Glutamatergic neuron (in vitro differentiated cells): ENCODE measurements at regions not wholly inside any gene's neighbourhood (a gene's known extent, or its start where the extent isn't known, plus 50 kb on each side); places are given as distances from the start of the nearest gene placed in this dataset.

Experiments
- DNase-seq: peaks from one replicate; pipeline ENCODE4 v3.0.0; 2022
- H3K27ac Mint-ChIP-seq: one replicate; pipeline ENCODE4 v1.8.0; 2020; ENCODE audit warnings: mild to moderate bottlenecking, mixed read lengths, inconsistent platforms; ENCODE audit not compliant: unreplicated experiment
- H3K27me3 Mint-ChIP-seq: one replicate; pipeline ENCODE4 v1.8.0; 2020; ENCODE audit warnings: mild to moderate bottlenecking, moderate library complexity, mixed read lengths, inconsistent platforms; ENCODE audit not compliant: unreplicated experiment
- H3K36me3 Mint-ChIP-seq: one replicate; pipeline ENCODE4 v1.8.0; 2020; ENCODE audit warnings: mild to moderate bottlenecking, mixed read lengths, inconsistent platforms; ENCODE audit not compliant: unreplicated experiment
- H3K4me1 Mint-ChIP-seq: one replicate; pipeline ENCODE4 v1.8.0; 2020; ENCODE audit warnings: mild to moderate bottlenecking, low read depth, mixed read lengths, inconsistent platforms; ENCODE audit not compliant: unreplicated experiment
- H3K4me3 Mint-ChIP-seq: one replicate; pipeline ENCODE4 v1.8.0; 2020; ENCODE audit warnings: mild to moderate bottlenecking, mixed read lengths, inconsistent platforms; ENCODE audit not compliant: unreplicated experiment
- H3K9me3 Mint-ChIP-seq: one replicate; pipeline ENCODE4 v1.8.0; 2020; ENCODE audit warnings: mild to moderate bottlenecking, moderate library complexity, mixed read lengths, inconsistent platforms; ENCODE audit not compliant: unreplicated experiment
- TF ChIP-seq, protein P1 (sequence below): fragments of 200-600 bp; sonication (generic); IDR thresholded peaks from one replicate; pipeline ENCODE4 v1.5.0; 2021; ENCODE audit not compliant: partially characterized antibody, unreplicated experiment

DNA sequence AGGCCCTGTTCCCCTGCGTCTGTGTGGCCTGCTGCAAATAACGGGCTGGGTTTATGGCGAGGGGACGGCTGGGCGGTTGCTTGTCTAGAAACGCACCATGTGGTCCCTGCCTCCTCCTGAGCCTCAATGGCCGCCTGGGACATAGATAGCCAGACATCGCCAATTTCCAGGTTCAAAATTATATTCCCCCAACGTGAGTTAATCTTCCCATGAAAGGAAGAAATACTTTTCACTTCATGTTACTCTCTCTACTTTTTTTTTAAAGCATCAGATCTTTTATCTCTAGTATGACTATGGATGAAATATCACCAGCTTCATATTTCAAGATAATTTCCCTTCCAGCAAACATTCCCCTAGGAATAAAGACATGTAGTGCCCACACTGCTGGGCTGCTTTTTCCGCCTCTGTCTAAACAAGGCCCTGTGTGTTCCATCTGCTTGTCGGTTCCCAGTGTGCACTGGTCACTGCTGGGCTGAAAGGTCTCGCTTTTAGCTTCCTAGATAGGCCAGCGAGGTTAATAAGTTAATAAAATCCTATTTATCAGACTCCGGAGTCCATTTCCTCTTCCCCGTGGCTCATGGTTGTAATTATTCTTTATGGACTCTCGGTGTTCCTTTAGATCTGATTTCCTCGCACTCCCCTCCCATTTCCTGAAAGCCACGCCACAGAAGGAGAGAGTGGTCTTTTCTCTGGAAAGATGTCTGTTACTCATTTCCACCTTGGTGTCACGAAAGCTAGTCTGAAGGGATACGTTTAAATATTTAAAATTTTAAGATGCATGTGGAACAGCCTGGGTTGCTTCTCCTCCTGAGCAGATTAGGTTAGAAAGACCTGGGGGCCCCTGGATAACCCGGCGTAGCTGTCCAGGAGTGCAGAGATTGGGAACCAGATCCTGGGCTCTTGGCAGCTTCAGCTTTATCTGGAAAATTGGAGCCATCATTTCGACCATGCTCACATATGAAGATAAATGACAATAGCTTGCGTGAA lies 196.6 kb upstream of the COPS8 start:
- H3K4me3 Mint-ChIP-seq = no peak overlapping the region
- no peak for DNase-seq
- TF ChIP-seq, protein P1, sequence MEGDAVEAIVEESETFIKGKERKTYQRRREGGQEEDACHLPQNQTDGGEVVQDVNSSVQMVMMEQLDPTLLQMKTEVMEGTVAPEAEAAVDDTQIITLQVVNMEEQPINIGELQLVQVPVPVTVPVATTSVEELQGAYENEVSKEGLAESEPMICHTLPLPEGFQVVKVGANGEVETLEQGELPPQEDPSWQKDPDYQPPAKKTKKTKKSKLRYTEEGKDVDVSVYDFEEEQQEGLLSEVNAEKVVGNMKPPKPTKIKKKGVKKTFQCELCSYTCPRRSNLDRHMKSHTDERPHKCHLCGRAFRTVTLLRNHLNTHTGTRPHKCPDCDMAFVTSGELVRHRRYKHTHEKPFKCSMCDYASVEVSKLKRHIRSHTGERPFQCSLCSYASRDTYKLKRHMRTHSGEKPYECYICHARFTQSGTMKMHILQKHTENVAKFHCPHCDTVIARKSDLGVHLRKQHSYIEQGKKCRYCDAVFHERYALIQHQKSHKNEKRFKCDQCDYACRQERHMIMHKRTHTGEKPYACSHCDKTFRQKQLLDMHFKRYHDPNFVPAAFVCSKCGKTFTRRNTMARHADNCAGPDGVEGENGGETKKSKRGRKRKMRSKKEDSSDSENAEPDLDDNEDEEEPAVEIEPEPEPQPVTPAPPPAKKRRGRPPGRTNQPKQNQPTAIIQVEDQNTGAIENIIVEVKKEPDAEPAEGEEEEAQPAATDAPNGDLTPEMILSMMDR = no peak
- peaks cover 20% of the 10 kb centered on the region for H3K4me1 Mint-ChIP-seq
- H3K27ac Mint-ChIP-seq = no peak overlapping the region
- no peaks in the 10 kb centered on the region for H3K9me3 Mint-ChIP-seq
- H3K36me3 Mint-ChIP-seq = peaks cover 5% of the 10 kb centered on the region
- H3K27me3 Mint-ChIP-seq = no peaks in the 10 kb centered on the region

- peaks cover 23% of the 10 kb centered on the region for H3K4me1 Mint-ChIP-seq
- H3K4me3 Mint-ChIP-seq = no peak overlapping the region
- TF ChIP-seq, protein P1 = no peak
- H3K27ac Mint-ChIP-seq = no peak overlapping the region
- H3K27me3 Mint-ChIP-seq = no peaks in the 10 kb centered on the region
- H3K36me3 Mint-ChIP-seq = peaks cover 5% of the 10 kb centered on the region
- no peak for DNase-seq
- H3K9me3 Mint-ChIP-seq = no peaks in the 10 kb centered on the region
These were observed 195.6 kb upstream of the COPS8 start for GRCh38 chr2:236889791-236890704.

GRCh38 chr2:236892721-236893120 lies 193.0 kb upstream of the COPS8 start:
- H3K4me1 Mint-ChIP-seq = peaks cover 27% of the 10 kb centered on the region
- TF ChIP-seq, protein P1 = no peak
- no peak for DNase-seq
- peaks cover 5% of the 10 kb centered on the region for H3K36me3 Mint-ChIP-seq
- no peaks in the 10 kb centered on the region for H3K9me3 Mint-ChIP-seq
- no peaks in the 10 kb centered on the region for H3K27me3 Mint-ChIP-seq
- no peak overlapping the region for H3K4me3 Mint-ChIP-seq
- no peak overlapping the region for H3K27ac Mint-ChIP-seq

GRCh38 chr2:236894791-236895190 lies 190.9 kb upstream of the COPS8 start:
- H3K27ac Mint-ChIP-seq = no peak overlapping the region
- no peak overlapping the region for H3K4me3 Mint-ChIP-seq

More at GRCh38 chr2:236894791-236895190, 190.9 kb upstream of the COPS8 start:
- TF ChIP-seq, protein P1 = no peak
- H3K36me3 Mint-ChIP-seq = peaks cover 5% of the 10 kb centered on the region
- DNase-seq = no peak
- H3K27me3 Mint-ChIP-seq = no peaks in the 10 kb centered on the region
- H3K4me1 Mint-ChIP-seq = peaks cover 33% of the 10 kb centered on the region
- H3K9me3 Mint-ChIP-seq = peaks cover 3% of the 10 kb centered on the region
